Keratinocyte (primary cell): ENCODE measurements at regions not wholly inside any gene's neighbourhood (a gene's known extent, or its start where the extent isn't known, plus 50 kb on each side); places are given as distances from the start of the nearest gene placed in this dataset.

Source experiments
- DNase-seq: peaks from one replicate; pipeline ENCODE4 v3.0.0-alpha.2; 2011; ENCODE audit warnings: low read depth, missing footprints, low spot score
- FAIRE-seq: peaks from 2 replicates; lab custom pipeline; 2011; peaks lifted over from hg19 to GRCh38; lab: Jason Lieb, UNC
- H2AFZ ChIP-seq: 2 replicates; pipeline ENCODE4 v1.6.0; 2012; ENCODE audit warnings: low read length, control low read depth, inconsistent platforms; ENCODE audit not compliant: control insufficient read depth
- H3K27ac ChIP-seq: 2 replicates; pipeline ENCODE4 v1.5.1; 2011; ENCODE audit warnings: low read length; ENCODE audit not compliant: control insufficient read depth, insufficient read depth
- H3K27me3 ChIP-seq: 3 replicates; pipeline ENCODE4 v1.6.0; 2011; ENCODE audit warnings: low read length; ENCODE audit not compliant: control insufficient read depth, insufficient read depth; ENCODE audit errors: extremely low read depth
- H3K36me3 ChIP-seq, 2 experiments: 2 replicates in 1 of 2; 3 replicates in 1 of 2; pipeline ENCODE4 v1.5.1; 2011; ENCODE audit warnings: low read length in 2 of 2, mild to moderate bottlenecking in 1 of 2; ENCODE audit not compliant: control insufficient read depth in 2 of 2, insufficient read depth in 2 of 2; ENCODE audit errors: extremely low read depth in 1 of 2
- H3K4me1 ChIP-seq: 3 replicates; pipeline ENCODE4 v1.5.1; 2011; ENCODE audit warnings: low read length; ENCODE audit not compliant: control insufficient read depth, insufficient read depth; ENCODE audit errors: extremely low read depth
- H3K4me2 ChIP-seq: 3 replicates; pipeline ENCODE4 v1.6.0; 2011; ENCODE audit warnings: low read depth, low read length; ENCODE audit not compliant: control insufficient read depth, insufficient read depth; ENCODE audit errors: extremely low read depth
- H3K4me3 ChIP-seq, 3 experiments: fragments of 200-600 bp in 1 of 3; sonication (generic) in 1 of 3; 2 replicates in 2 of 3; 3 replicates in 1 of 3; pipeline ENCODE4 v1.5.1; 2011 to 2016; ENCODE audit warnings: low read length in 3 of 3, mild to moderate bottlenecking in 3 of 3, control low read depth in 2 of 3, inconsistent platforms in 1 of 3, low read depth in 1 of 3, mixed read lengths in 1 of 3, mixed run types in 1 of 3, moderate library complexity in 1 of 3; ENCODE audit not compliant: control insufficient read depth in 2 of 3, insufficient read depth in 2 of 3; ENCODE audit errors: extremely low read depth in 1 of 3
- H3K79me2 ChIP-seq: 2 replicates; pipeline ENCODE4 v1.6.0; 2012; ENCODE audit warnings: low read length; ENCODE audit not compliant: control insufficient read depth, insufficient read depth
- H3K9ac ChIP-seq: 3 replicates; pipeline ENCODE4 v1.6.0; 2011; ENCODE audit warnings: low read length; ENCODE audit not compliant: control insufficient read depth, insufficient read depth; ENCODE audit errors: extremely low read depth
- H3K9me1 ChIP-seq: 3 replicates; pipeline ENCODE4 v1.6.0; 2011; ENCODE audit warnings: low read length; ENCODE audit not compliant: control insufficient read depth, insufficient read depth; ENCODE audit errors: extremely low read depth
- H3K9me3 ChIP-seq: 2 replicates; pipeline ENCODE4 v1.5.1; 2012; ENCODE audit warnings: low read depth, low read length; ENCODE audit not compliant: control insufficient read depth
- H4K20me1 ChIP-seq: 3 replicates; pipeline ENCODE4 v1.6.0; 2011; ENCODE audit warnings: low read length; ENCODE audit not compliant: control insufficient read depth, insufficient read depth; ENCODE audit errors: extremely low read depth
- EZH2 ChIP-seq: IDR thresholded peaks from one replicate; pipeline ENCODE4 v1.6.1; 2012; ENCODE audit warnings: inconsistent platforms, mild to moderate bottlenecking, low read length, moderate library complexity
- dilution Hi-C: fragments of 300-500 bp; cut with MboI; formaldehyde crosslinking; loops from one replicate; pipeline ENCODE4 v1.7.0; 2020; ENCODE audit warnings: low sequenced_read_pairs; ENCODE audit not compliant: extremely low pct_ligation_motif_present
- TF ChIP-seq, protein P1 (sequence below), 3 experiments: IDR thresholded peaks in 1 of 3; conservative IDR thresholded peaks in 1 of 3; optimal IDR thresholded peaks in 1 of 3; 2 replicates in 2 of 3; 3 replicates in 1 of 3; pipeline versions ENCODE3 to v1.5.1; 2011; ENCODE audit warnings: low read length in 3 of 3, mild to moderate bottlenecking in 3 of 3, moderate library complexity in 2 of 3, control low read depth in 1 of 3, inconsistent platforms in 1 of 3; ENCODE audit not compliant: insufficient read depth in 2 of 3; ENCODE audit errors: extremely low read depth in 1 of 3

DNA sequence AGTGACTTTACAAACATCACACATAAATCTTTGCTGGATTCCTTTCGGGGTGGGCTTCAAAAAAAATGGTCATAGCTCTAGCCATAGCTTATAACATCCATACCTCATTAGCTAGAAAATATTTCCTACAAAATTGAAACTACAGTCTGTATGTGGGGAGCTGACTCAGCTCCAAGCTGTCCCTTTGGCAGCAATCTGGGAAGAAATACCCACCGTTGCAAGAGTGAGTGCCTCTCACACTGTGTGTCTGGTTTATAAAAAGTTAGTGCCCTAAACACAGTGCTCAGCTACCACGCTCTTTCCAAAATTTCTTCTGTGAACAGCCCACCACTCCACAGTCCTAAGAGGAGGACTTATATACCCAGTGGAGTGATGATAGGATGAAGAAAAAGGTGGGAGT lies 170.1 kb downstream of the RBM43 start:
- no peak overlapping the region for H3K27ac ChIP-seq
- no peaks in the 10 kb centered on the region for H3K9me1 ChIP-seq
- H4K20me1 ChIP-seq = no peaks in the 10 kb centered on the region
- no peak overlapping the region for H3K4me2 ChIP-seq
- H2AFZ ChIP-seq = no peak overlapping the region
- dilution Hi-C loops = no loop called here
- FAIRE-seq (no peak), DNase-seq (no peak)
- H3K9ac ChIP-seq = no peak overlapping the region
- H3K79me2 ChIP-seq = no peaks in the 10 kb centered on the region
- no peaks in the 10 kb centered on the region for H3K4me1 ChIP-seq
- TF ChIP-seq, protein P1, sequence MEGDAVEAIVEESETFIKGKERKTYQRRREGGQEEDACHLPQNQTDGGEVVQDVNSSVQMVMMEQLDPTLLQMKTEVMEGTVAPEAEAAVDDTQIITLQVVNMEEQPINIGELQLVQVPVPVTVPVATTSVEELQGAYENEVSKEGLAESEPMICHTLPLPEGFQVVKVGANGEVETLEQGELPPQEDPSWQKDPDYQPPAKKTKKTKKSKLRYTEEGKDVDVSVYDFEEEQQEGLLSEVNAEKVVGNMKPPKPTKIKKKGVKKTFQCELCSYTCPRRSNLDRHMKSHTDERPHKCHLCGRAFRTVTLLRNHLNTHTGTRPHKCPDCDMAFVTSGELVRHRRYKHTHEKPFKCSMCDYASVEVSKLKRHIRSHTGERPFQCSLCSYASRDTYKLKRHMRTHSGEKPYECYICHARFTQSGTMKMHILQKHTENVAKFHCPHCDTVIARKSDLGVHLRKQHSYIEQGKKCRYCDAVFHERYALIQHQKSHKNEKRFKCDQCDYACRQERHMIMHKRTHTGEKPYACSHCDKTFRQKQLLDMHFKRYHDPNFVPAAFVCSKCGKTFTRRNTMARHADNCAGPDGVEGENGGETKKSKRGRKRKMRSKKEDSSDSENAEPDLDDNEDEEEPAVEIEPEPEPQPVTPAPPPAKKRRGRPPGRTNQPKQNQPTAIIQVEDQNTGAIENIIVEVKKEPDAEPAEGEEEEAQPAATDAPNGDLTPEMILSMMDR (optimal IDR thresholded peaks at IDR 0.05 in 1 of 3, IDR thresholded peaks at IDR 0.05 in 1 of 3, conservative IDR thresholded peaks at IDR 0.05 in 1 of 3; ENCODE audit: extremely low read depth in 1 of 3, insufficient read depth in 2 of 3, low read length in 3 of 3) = no peak
- no peak for TF ChIP-seq EZH2
- H3K9me3 ChIP-seq = no peaks in the 10 kb centered on the region
- no peak overlapping the region for H3K4me3 ChIP-seq
- no peaks in the 10 kb centered on the region for H3K36me3 ChIP-seq
- H3K27me3 ChIP-seq = peaks cover 3% of the 10 kb centered on the region

DNA sequence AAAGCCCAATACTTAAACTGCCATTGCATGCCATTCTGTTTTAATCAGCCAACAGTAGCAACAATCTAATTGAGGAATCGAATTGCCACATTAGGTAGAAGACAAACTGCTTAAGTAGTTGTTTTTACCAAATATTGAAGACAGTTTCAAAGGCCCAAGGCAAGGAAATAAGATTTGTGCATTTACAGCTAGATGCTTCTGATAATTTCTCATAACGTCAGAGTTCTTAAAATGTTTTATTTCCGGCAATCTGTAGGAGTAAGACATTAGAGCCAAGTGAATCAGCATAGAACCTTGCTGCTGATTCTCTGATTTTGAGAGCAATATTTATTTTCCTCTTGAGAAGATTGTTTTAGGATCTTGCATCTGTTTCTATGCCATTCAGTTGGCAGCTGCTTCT lies 174.3 kb downstream of the RBM43 start:
- Histone ChIP-seq H3K4me2 (no peak overlapping the region), H3K9ac (no peak overlapping the region), H3K36me3 (no peaks in the 10 kb centered on the region), H3K4me3 (no peak overlapping the region), H3K4me1 (no peaks in the 10 kb centered on the region), H3K27me3 (peaks cover 3% of the 10 kb centered on the region), H3K9me3 (no peaks in the 10 kb centered on the region), H3K79me2 (no peaks in the 10 kb centered on the region), H3K9me1 (no peaks in the 10 kb centered on the region), H4K20me1 (no peaks in the 10 kb centered on the region), H2AFZ (no peak overlapping the region), H3K27ac (no peak overlapping the region)
- FAIRE-seq (no peak), DNase-seq (no peak)
- TF ChIP-seq EZH2 = no peak
- TF ChIP-seq, protein P1 (optimal IDR thresholded peaks at IDR 0.05 in 1 of 3, IDR thresholded peaks at IDR 0.05 in 1 of 3, conservative IDR thresholded peaks at IDR 0.05 in 1 of 3; ENCODE audit: extremely low read depth in 1 of 3, insufficient read depth in 2 of 3, low read length in 3 of 3) = no peak
- dilution Hi-C loops = no loop called here
